Panc1 (cell line): ENCODE measurements at regions not wholly inside any gene's neighbourhood (a gene's known extent, or its start where the extent isn't known, plus 50 kb on each side); places are given as distances from the start of the nearest gene placed in this dataset.

Experiments used
- ATAC-seq: fragments of 200-7000 bp; cut with Tn5 transposase; 2 replicates; pipeline ENCODE4 v1.9.1; 2020; ENCODE audit warnings: mild to moderate bottlenecking, moderate library complexity
- BruUV-seq: library from RNA; stranded (reverse); fragments of 400-500 nt; replicated peaks from 2 replicates; lab custom pipeline; 2021; lab: Mats Ljungman, UMichigan
- CTCF ChIA-PET: fragments of 300-600 bp; sonication (Branson Sonifier 250); formaldehyde crosslinking; loops from one replicate; lab custom pipeline; 2022; ENCODE audit warnings: antibody characterized with exemption; lab: Charles Lee
- POLR2A ChIA-PET: fragments of 300-600 bp; sonication (Branson Sonifier 250); formaldehyde crosslinking; loops from one replicate; lab custom pipeline; 2022; ENCODE audit warnings: antibody characterized with exemption; lab: Charles Lee
- DNase-seq: peaks from one replicate; pipeline ENCODE4 v3.0.0-alpha.2; 2010; ENCODE audit warnings: low read depth, low spot score
- H3K27ac ChIP-seq: 2 replicates; pipeline ENCODE4 v1.5.1; 2011; ENCODE audit warnings: mild to moderate bottlenecking, low read length, inconsistent platforms
- H3K27me3 ChIP-seq: fragments of 200-500 bp; sonication (Bioruptor generic); 2 replicates; pipeline ENCODE4 v1.6.0; 2014; ENCODE audit warnings: low read length, inconsistent platforms; ENCODE audit not compliant: control insufficient read depth, insufficient read depth
- H3K36me3 ChIP-seq: fragments of 200-500 bp; sonication (Bioruptor generic); 2 replicates; pipeline ENCODE4 v1.5.1; 2014; ENCODE audit warnings: inconsistent platforms, mild to moderate bottlenecking, low read length, moderate library complexity; ENCODE audit not compliant: control insufficient read depth, insufficient read depth
- H3K4me1 ChIP-seq: 2 replicates; pipeline ENCODE4 v1.5.1; 2011; ENCODE audit warnings: inconsistent platforms, mild to moderate bottlenecking, low read length, moderate library complexity; ENCODE audit not compliant: control insufficient read depth, insufficient read depth
- H3K4me3 ChIP-seq, 2 experiments: 2 replicates each; pipeline ENCODE4 v1.5.1; 2011 to 2012; ENCODE audit warnings: low read depth in 2 of 2, low read length in 2 of 2, mild to moderate bottlenecking in 2 of 2, inconsistent platforms in 1 of 2, moderate library complexity in 1 of 2
- H3K9me3 ChIP-seq: fragments of 200-500 bp; sonication (Bioruptor generic); 2 replicates; pipeline ENCODE4 v1.5.1; 2014; ENCODE audit warnings: low read depth, mild to moderate bottlenecking, inconsistent platforms, low read length, moderate library complexity; ENCODE audit not compliant: control insufficient read depth, insufficient read depth
- CTCF ChIP-seq: fragments of 450-650 bp; IDR thresholded peaks from 2 replicates; pipeline ENCODE4 v1.5.1; 2017; ENCODE audit warnings: mild to moderate bottlenecking
- POLR2AphosphoS5 ChIP-seq: IDR thresholded peaks from 2 replicates; pipeline ENCODE4 v1.6.1; 2012; ENCODE audit warnings: mild to moderate bottlenecking, low read depth, low read length, moderate library complexity
- REST ChIP-seq, 2 experiments: IDR thresholded peaks; 2 replicates each; pipeline ENCODE4 v1.6.1; 2011 to 2012; ENCODE audit warnings: low read depth in 2 of 2, control low read depth in 1 of 2, low read length in 1 of 2, mild to moderate bottlenecking in 1 of 2, moderate library complexity in 1 of 2; ENCODE audit not compliant: insufficient read depth in 1 of 2
- SIN3A ChIP-seq: IDR thresholded peaks from 2 replicates; pipeline ENCODE4 v1.6.1; 2012; ENCODE audit warnings: low read depth, mild to moderate bottlenecking, low read length, moderate library complexity, borderline replicate concordance; ENCODE audit not compliant: insufficient read depth
- TCF7L2 ChIP-seq: IDR thresholded peaks from 2 replicates; pipeline ENCODE4 v1.6.1; 2011; ENCODE audit warnings: mild to moderate bottlenecking, low read depth, low read length, inconsistent platforms
- in situ Hi-C: cut with HindIII; loops from 2 replicates; pipeline ENCODE4 v1.10.0; 2016; ENCODE audit warnings: low sequenced_read_pairs, low pct_unique_long_range_greater_than_20kb
- intact Hi-C: fragments of 100-400 bp; cut with micrococcal nuclease; formaldehyde crosslinking; loops from one replicate; pipeline ENCODE4 v1.10.0; 2022; ENCODE audit not compliant: unreplicated experiment

DNA sequence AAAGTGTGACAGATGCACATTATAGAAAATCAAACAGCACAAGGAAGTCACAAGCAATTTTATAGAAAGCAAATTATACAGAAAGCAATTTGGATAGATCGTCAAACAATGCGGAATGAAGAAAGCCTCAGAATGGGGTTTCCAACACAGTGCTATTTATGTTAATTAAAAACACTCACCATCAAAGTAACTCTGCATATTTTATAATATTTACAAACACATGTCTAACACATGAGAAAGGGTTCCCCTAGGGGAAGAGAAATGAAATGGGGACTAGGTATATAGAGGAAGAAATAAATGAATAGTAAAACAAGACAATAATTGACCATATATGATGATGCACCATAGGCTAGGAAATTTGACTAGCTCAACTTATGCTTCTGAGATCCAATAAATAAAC lies 171.2 kb upstream of the XYLT1 start:
- ATAC-seq (no peak), DNase-seq (no peak)
- POLR2A ChIA-PET: no interaction called here
- CTCF ChIA-PET: no interaction called here
- H3K9me3 ChIP-seq: no peaks in the 10 kb centered on the region
- H3K27ac ChIP-seq: no peak overlapping the region
- no peaks in the 10 kb centered on the region for H3K4me1 ChIP-seq
- intact Hi-C loops: no loop called here
- no TSS peak for BruUV-seq
- H3K4me3 ChIP-seq: no peak overlapping the region
- no peak for TF ChIP-seq SIN3A
- TF ChIP-seq REST (IDR thresholded peaks at IDR 0.05; ENCODE audit: insufficient read depth in 1 of 2, low read depth in 2 of 2, low read length in 1 of 2): no peak
- no peak for TF ChIP-seq CTCF
- TF ChIP-seq TCF7L2: no peak
- TF ChIP-seq POLR2AphosphoS5: no peak
- in situ Hi-C loops: no loop called here
- H3K27me3 ChIP-seq: no peaks in the 10 kb centered on the region
- H3K36me3 ChIP-seq: no peaks in the 10 kb centered on the region

DNA sequence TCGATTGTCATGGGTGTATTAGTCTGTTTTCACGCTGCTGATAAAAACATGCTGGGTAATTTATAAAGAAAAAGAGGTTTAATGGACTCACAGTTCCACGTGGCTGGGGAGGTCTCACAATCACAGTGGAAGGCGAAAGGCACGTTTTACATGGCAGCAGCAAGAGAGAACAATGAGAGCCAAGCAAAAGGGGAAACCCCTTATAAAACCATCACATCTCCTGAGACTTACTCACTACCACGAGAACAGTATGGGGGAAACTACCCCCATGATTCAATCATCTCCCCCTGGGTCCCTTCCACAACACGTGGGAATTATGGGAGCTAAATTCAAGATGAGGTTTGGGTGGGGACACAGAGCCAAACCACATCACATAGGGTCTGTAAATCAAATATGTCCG lies 167.4 kb upstream of the XYLT1 start:
- ATAC-seq: no peak
- ChIA-PET POLR2A (no interaction called here), CTCF (no interaction called here)
- Histone ChIP-seq H3K36me3 (no peaks in the 10 kb centered on the region), H3K9me3 (no peaks in the 10 kb centered on the region), H3K4me1 (no peaks in the 10 kb centered on the region), H3K27ac (no peak overlapping the region), H3K4me3 (no peak overlapping the region), H3K27me3 (peaks cover 4% of the 10 kb centered on the region; the same call in 1 of the 2 replicates)
- in situ Hi-C loops (no loop called here), intact Hi-C loops (no loop called here)
- no peak for TF ChIP-seq POLR2AphosphoS5
- no peak for TF ChIP-seq CTCF
- no peak for TF ChIP-seq SIN3A
- TF ChIP-seq TCF7L2: no peak
- no peak for TF ChIP-seq REST (IDR thresholded peaks at IDR 0.05; ENCODE audit: insufficient read depth in 1 of 2, low read depth in 2 of 2, low read length in 1 of 2)
- BruUV-seq: no TSS peak
- no peak for DNase-seq
